ENCODE measurements at regions not wholly inside any gene's neighbourhood (a gene's known extent, or its start where the extent isn't known, plus 50 kb on each side); places are given as distances from the start of the nearest gene placed in this dataset.

DNA sequence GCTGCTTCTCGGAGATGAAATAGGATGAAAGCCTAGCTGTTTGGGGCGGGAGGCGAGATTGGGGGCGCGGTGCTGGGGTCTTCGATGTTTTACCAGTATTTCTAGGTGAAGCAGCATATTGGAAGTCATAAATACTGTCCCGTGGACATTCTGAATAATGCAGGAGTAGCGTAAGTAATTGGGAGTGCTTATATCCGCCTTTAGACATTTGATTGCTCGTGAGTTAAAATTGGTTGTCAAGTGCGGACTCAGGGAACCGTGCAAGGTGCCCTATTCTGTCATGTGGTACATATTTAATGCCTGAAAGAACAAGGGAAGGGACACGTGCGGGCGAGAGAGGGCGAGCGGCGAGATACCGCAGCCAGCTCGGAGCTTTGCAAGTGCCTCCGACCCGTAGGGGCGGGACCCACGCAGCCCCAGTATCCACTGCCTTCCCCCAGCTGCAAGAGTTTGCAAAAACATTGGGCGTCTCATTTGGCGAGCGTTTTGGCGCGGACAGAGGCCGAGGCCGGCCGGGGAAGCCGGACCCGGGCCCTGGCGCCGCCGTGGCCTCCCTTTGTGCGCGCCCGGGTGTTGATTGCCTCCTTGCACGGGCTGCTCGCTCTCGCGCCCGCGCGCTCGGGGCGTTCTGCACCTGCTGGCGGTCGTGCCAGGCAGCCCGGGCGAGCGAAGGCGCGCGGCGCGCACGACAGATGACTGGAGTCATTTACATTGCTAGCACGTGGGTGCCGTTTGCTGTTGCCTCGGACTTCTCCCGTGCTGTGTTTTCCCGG is 849.8 kb upstream of the RBFOX1 start:
- intact Hi-C loops (cut with DNase I; ENCODE audit: low total_unique reads), result no loop called here
- Histone ChIP-seq H3K9me3 (no peaks in the 10 kb centered on the region), H3K4me3 (no peak overlapping the region), H3K36me3 (no peaks in the 10 kb centered on the region), H3K27ac (no peak overlapping the region), H3K4me1 (no peaks in the 10 kb centered on the region), H3K27me3 (no peaks in the 10 kb centered on the region)
- DNase-seq, result no peak
- ATAC-seq, result no peak
- in situ Hi-C loops (cut with MboI; ENCODE audit: low sequenced_read_pairs in 4 of 4), result no loop called here
- TF ChIP-seq, protein P1, sequence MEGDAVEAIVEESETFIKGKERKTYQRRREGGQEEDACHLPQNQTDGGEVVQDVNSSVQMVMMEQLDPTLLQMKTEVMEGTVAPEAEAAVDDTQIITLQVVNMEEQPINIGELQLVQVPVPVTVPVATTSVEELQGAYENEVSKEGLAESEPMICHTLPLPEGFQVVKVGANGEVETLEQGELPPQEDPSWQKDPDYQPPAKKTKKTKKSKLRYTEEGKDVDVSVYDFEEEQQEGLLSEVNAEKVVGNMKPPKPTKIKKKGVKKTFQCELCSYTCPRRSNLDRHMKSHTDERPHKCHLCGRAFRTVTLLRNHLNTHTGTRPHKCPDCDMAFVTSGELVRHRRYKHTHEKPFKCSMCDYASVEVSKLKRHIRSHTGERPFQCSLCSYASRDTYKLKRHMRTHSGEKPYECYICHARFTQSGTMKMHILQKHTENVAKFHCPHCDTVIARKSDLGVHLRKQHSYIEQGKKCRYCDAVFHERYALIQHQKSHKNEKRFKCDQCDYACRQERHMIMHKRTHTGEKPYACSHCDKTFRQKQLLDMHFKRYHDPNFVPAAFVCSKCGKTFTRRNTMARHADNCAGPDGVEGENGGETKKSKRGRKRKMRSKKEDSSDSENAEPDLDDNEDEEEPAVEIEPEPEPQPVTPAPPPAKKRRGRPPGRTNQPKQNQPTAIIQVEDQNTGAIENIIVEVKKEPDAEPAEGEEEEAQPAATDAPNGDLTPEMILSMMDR (IDR thresholded peaks at IDR 0.05 in 4 of 5, conservative IDR thresholded peaks at IDR 0.05 in 1 of 5), result no peak
- no peak for TF ChIP-seq POLR2A (IDR thresholded peaks at IDR 0.05)

DNA sequence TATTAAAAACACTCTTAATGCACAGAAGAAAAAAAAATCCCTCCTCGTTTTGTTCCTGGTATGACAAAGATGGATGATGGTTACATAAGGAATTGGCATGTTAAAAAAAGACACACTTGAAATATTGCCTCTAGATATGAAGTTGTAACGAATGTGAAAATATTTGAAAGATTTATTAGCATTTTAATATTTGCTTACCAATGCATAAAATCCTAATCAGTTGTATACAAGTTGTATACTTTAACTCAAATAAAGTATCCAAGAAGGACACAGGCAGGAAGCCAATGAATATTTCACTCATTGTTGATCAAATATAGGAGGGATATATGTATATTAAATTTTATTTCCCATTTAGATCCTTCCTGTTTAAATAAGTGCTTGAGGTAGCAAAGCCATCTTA is 850.8 kb upstream of the RBFOX1 start:
- no peaks in the 10 kb centered on the region for H3K27me3 ChIP-seq
- no peaks in the 10 kb centered on the region for H3K36me3 ChIP-seq
- H3K4me1 ChIP-seq, result no peaks in the 10 kb centered on the region
- TF ChIP-seq POLR2A (IDR thresholded peaks at IDR 0.05), result no peak
- TF ChIP-seq, protein P1 (IDR thresholded peaks at IDR 0.05 in 4 of 5, conservative IDR thresholded peaks at IDR 0.05 in 1 of 5), result no peak
- ATAC-seq (no peak), DNase-seq (no peak)
- in situ Hi-C loops (cut with MboI; ENCODE audit: low sequenced_read_pairs in 4 of 4) (no loop called here), intact Hi-C loops (cut with DNase I; ENCODE audit: low total_unique reads) (no loop called here)
- H3K9me3 ChIP-seq, result no peaks in the 10 kb centered on the region
- no peak overlapping the region for H3K4me3 ChIP-seq
- H3K27ac ChIP-seq, result no peak overlapping the region

DNA sequence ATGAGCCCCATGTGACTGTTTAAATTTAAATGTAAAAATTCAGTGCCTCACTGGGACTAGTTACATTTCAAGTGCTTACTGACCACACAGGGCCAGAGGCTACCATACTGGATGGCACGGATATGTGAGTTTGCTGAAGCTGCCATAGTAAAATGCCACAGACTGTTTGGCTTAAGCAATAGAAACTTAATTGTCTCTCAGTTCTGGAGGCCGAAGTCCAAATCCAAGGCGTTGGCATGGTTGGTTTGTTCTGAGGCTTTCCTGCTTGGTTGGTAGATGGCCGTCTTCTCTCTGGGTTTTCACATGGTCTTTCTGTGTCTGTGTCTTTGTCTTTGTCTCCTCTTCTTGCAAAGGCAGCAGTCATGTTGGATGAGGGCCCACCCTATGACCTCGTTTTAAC is 878.9 kb upstream of the RBFOX1 start:
- Histone ChIP-seq H3K36me3 (no peaks in the 10 kb centered on the region), H3K27ac (no peak overlapping the region), H3K4me3 (no peak overlapping the region), H3K4me1 (no peaks in the 10 kb centered on the region), H3K9me3 (no peaks in the 10 kb centered on the region), H3K27me3 (no peaks in the 10 kb centered on the region)
- in situ Hi-C loops (cut with MboI; ENCODE audit: low sequenced_read_pairs in 4 of 4), result no loop called here
- TF ChIP-seq, protein P1 (IDR thresholded peaks at IDR 0.05 in 4 of 5, conservative IDR thresholded peaks at IDR 0.05 in 1 of 5), result no peak
- TF ChIP-seq POLR2A (IDR thresholded peaks at IDR 0.05), result no peak
- intact Hi-C loops (cut with DNase I; ENCODE audit: low total_unique reads), result no loop called here
- ATAC-seq (no peak), DNase-seq (no peak)

DNA sequence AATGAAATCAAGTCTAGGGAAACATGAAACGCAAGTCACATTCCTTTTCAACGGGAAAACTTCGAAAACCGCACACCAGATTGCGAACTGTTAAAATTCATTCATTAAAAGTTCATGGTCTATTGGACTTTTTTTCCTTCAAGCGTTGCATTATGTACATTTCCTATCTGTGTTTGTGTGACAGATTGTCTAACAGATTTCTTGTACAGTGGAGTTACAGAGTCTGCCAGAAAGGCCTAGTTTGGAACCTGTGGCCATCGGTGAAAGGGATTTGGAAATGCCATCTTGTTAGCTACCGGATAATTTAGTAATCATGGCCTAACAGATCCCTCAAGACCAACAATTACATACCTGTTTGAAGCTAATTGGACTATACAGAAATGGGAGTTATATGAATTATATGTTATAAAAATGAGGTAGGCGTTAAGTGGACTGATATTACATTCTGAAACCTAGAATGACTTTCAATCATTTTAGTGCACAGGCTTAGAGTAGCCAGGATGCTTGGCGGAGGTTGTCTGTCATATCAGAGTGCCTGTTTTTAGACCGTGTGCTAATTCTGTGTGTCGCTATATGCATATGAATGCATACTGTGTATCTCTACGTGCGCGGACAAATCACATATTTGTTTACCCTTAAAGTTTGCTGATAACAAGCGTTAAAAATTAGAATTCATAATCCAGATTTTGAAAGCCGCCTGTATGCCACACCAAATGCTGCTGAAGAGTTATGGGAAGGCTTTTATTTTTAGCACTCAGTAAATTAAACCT is 885.4 kb upstream of the RBFOX1 start:
- Histone ChIP-seq H3K9me3 (no peaks in the 10 kb centered on the region), H3K27ac (no peak overlapping the region), H3K4me1 (no peaks in the 10 kb centered on the region), H3K36me3 (no peaks in the 10 kb centered on the region), H3K27me3 (no peaks in the 10 kb centered on the region), H3K4me3 (no peak overlapping the region)
- ATAC-seq (no peak), DNase-seq (no peak)
- intact Hi-C loops (cut with DNase I; ENCODE audit: low total_unique reads) (no loop called here), in situ Hi-C loops (cut with MboI; ENCODE audit: low sequenced_read_pairs in 4 of 4) (no loop called here)
- TF ChIP-seq, protein P1 (IDR thresholded peaks at IDR 0.05 in 4 of 5, conservative IDR thresholded peaks at IDR 0.05 in 1 of 5), result no peak
- TF ChIP-seq POLR2A (IDR thresholded peaks at IDR 0.05), result no peak
